Esophagus muscularis mucosa (tissue), 4 donors: ENCODE measurements at regions not wholly inside any gene's neighbourhood (a gene's known extent, or its start where the extent isn't known, plus 50 kb on each side); places are given as distances from the start of the nearest gene placed in this dataset.

Source experiments
- DNase-seq: peaks from one replicate; pipeline ENCODE4 v3.0.0-alpha.2; 2017; ENCODE audit errors: extremely low spot score
- H3K27ac ChIP-seq, 4 donors: fragments of 200-600 bp; sonication (generic); replicated peaks in 1 of 4; 1 replicate in 3 of 4; 2 replicates in 1 of 4; pipeline ENCODE4 v1.5.1; 2016 to 2019; ENCODE audit warnings: mild to moderate bottlenecking in 1 of 4
- H3K27me3 ChIP-seq, 4 donors: fragments of 200-600 bp; sonication (generic); one replicate each; pipeline versions ENCODE4 v1.5.1 to v1.6.0; 2016 to 2019
- H3K36me3 ChIP-seq, 4 donors: fragments of 200-600 bp; sonication (generic); one replicate each; pipeline ENCODE4 v1.5.1; 2016 to 2019
- H3K4me1 ChIP-seq, 4 donors: fragments of 200-600 bp; sonication (generic); one replicate each; pipeline ENCODE4 v1.5.1; 2016 to 2019
- H3K4me3 ChIP-seq, 4 donors: fragments of 200-600 bp; sonication (generic); 1 replicate in 2 of 4; 2 replicates in 2 of 4; pipeline ENCODE4 v1.5.1; 2016 to 2019; ENCODE audit warnings: mild to moderate bottlenecking in 4 of 4, moderate library complexity in 1 of 4
- H3K9me3 ChIP-seq, 4 donors: fragments of 200-600 bp; sonication (generic); 1 replicate in 3 of 4; 2 replicates in 1 of 4; pipeline ENCODE4 v1.5.1; 2016 to 2019
- EP300 ChIP-seq: sonication (generic); formaldehyde crosslinking; IDR thresholded peaks from one replicate; pipeline ENCODE4 v1.6.1; 2017; ENCODE audit warnings: antibody characterized with exemption
- POLR2A ChIP-seq: fragments of 450-650 bp; IDR thresholded peaks from one replicate; pipeline ENCODE4 v1.6.1; 2017; ENCODE audit warnings: antibody characterized with exemption, moderate library complexity, mild to moderate bottlenecking, low read depth
- POLR2AphosphoS5 ChIP-seq, 2 donors: sonication (generic); formaldehyde crosslinking; IDR thresholded peaks; one replicate each; pipeline ENCODE4 v1.6.1; 2017; ENCODE audit warnings: antibody characterized with exemption in 2 of 2
- intact Hi-C: fragments of 100-400 bp; cut with DNase I; formaldehyde crosslinking; loops from one replicate; pipeline ENCODE4 v1.15.1; 2023
- TF ChIP-seq, protein P1 (sequence below), 3 experiments: fragments of 200-600 bp in 2 of 3; fragments of 450-650 bp in 1 of 3; sonication (generic) in 2 of 3; IDR thresholded peaks; one replicate each; pipeline ENCODE4 v1.5.1; 2017 to 2019; ENCODE audit warnings: antibody characterized with exemption in 3 of 3, mild to moderate bottlenecking in 2 of 3, moderate library complexity in 1 of 3

DNA sequence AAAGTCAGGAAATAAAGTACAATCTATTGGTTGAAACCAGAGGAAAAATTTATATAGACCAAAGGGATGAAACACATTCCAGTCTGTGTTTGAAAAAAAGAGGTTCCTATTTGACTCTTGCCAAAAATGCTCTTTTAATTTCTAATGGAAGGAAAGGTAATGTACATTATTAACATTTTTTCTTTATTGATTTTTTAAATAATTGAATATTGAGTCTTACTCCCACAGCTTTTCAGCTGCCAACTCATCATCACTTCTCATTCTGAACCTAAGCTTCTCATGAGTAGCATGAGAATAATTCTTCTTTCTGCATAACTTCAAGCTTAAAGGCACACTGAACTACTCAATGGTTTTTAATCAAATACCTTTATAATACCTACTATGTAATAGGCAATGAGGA, 49.8 kb upstream of the FHIP2A start:
- H3K36me3 ChIP-seq, result no peaks in the 10 kb centered on the region
- H3K9me3 ChIP-seq, result no peaks in the 10 kb centered on the region
- H3K27me3 ChIP-seq, result peaks cover 0 to 17% (median 3%) of the 10 kb centered on the region in 4 donors
- DNase-seq, result no peak
- intact Hi-C loops, result no loop called here
- no peak overlapping the region for H3K4me3 ChIP-seq
- no peak for TF ChIP-seq POLR2AphosphoS5 (IDR thresholded peaks at IDR 0.05)
- TF ChIP-seq POLR2A, result no peak
- TF ChIP-seq, protein P1, sequence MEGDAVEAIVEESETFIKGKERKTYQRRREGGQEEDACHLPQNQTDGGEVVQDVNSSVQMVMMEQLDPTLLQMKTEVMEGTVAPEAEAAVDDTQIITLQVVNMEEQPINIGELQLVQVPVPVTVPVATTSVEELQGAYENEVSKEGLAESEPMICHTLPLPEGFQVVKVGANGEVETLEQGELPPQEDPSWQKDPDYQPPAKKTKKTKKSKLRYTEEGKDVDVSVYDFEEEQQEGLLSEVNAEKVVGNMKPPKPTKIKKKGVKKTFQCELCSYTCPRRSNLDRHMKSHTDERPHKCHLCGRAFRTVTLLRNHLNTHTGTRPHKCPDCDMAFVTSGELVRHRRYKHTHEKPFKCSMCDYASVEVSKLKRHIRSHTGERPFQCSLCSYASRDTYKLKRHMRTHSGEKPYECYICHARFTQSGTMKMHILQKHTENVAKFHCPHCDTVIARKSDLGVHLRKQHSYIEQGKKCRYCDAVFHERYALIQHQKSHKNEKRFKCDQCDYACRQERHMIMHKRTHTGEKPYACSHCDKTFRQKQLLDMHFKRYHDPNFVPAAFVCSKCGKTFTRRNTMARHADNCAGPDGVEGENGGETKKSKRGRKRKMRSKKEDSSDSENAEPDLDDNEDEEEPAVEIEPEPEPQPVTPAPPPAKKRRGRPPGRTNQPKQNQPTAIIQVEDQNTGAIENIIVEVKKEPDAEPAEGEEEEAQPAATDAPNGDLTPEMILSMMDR (IDR thresholded peaks at IDR 0.05), result no peak
- TF ChIP-seq EP300, result no peak
- H3K4me1 ChIP-seq, result peaks cover 7 to 19% (median 19%) of the 10 kb centered on the region in 4 donors
- H3K27ac ChIP-seq, result no peak overlapping the region
